ENCODE measurements at regions not wholly inside any gene's neighbourhood (a gene's known extent, or its start where the extent isn't known, plus 50 kb on each side); places are given as distances from the start of the nearest gene placed in this dataset.

DNA sequence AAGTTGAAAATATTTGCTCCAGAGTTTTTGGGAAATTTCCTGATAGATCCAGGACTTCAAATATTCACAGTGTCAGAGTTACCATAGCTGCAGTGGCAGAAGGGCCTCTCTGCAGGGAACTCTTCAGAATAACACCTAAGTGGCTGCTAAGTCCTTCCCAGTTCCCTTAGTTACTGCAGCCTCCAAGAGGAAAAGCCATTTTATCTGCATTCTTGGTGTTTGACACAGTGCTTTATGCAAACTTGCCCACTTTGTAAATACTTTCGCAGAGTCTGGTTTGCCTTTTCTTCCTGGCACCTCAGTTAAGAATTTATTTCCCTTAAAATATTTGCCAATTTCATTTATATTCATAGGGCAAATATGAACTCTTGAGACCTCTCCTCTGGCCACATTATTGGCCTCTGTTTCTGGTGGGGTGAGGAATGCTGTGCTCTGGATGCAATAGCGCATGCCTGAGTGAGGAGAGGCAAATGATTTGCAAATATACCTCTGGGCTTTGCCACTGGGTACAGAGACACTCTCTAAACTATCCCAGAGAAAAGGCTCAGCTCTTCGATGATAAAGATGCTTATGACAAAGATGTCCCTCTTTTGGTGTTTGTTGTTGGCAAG lies 566.3 kb upstream of the NR3C2 start:
- H3K36me3 Mint-ChIP-seq (ENCODE audit: low read depth): no peaks in the 10 kb centered on the region
- no peak for DNase-seq
- peaks cover 12% of the 10 kb centered on the region for H3K9me3 Mint-ChIP-seq
- no peak overlapping the region for H3K27ac Mint-ChIP-seq
- no peak overlapping the region for H3K4me3 Mint-ChIP-seq
- H3K4me1 Mint-ChIP-seq: peaks cover 6% of the 10 kb centered on the region
- H3K27me3 Mint-ChIP-seq (ENCODE audit: low read depth, poor library complexity): peaks cover 4% of the 10 kb centered on the region
- no peak for TF ChIP-seq CTCF (IDR thresholded peaks at IDR 0.05)

DNA sequence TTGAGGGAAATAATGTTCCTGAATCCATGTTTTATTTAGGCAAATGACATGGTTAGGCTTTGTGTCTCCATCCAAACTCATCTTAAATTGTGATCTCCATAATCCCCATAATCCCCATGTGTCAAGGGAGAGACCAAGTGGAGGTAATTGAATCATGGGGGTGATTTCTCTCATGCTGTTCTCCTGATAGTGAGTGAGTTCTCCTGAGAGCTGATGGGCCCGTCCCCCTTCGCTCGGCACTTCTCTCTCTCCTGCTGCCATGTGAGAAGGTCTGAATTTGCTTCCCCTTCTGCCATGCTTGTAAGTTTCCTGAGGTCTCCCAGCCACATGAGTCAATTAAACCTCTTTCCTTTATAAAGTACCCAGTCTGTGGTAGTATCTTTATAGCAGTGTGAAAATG lies 563.0 kb upstream of the NR3C2 start:
- no peak for TF ChIP-seq CTCF (IDR thresholded peaks at IDR 0.05)
- peaks cover 4% of the 10 kb centered on the region for H3K27me3 Mint-ChIP-seq (ENCODE audit: low read depth, poor library complexity)
- H3K4me3 Mint-ChIP-seq: no peak overlapping the region
- no peaks in the 10 kb centered on the region for H3K36me3 Mint-ChIP-seq (ENCODE audit: low read depth)
- H3K4me1 Mint-ChIP-seq: no peaks in the 10 kb centered on the region
- H3K9me3 Mint-ChIP-seq: no peaks in the 10 kb centered on the region
- DNase-seq: no peak
- H3K27ac Mint-ChIP-seq: no peak overlapping the region

DNA sequence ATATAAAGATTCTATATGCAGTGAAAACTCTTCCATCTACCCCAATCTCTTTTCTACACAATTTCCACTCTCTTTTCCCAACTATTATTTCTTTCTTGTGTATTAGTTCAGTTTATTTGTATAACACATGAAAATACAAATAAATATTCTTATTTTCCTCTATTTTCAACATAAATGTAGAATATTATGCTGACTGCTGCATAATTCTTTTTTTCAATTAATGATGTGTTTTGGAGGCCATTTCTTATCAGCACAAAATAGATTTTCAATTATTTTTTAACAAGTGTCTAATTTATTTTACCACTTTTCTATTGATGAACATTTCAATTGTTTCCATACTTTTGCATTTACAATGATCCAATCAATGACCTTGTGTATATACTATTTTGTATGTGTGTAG lies 557.7 kb upstream of the NR3C2 start:
- Mint-ChIP-seq H3K27ac (no peak overlapping the region), H3K36me3 (ENCODE audit: low read depth) (no peaks in the 10 kb centered on the region), H3K4me1 (no peaks in the 10 kb centered on the region), H3K4me3 (no peak overlapping the region), H3K9me3 (no peaks in the 10 kb centered on the region), H3K27me3 (ENCODE audit: low read depth, poor library complexity) (no peaks in the 10 kb centered on the region)
- TF ChIP-seq CTCF (IDR thresholded peaks at IDR 0.05): no peak
- no peak for DNase-seq

GRCh38 chr4:148998719-148999118 lies 556.5 kb upstream of the NR3C2 start:
- no peak for DNase-seq
- Mint-ChIP-seq H3K27ac (no peak overlapping the region), H3K36me3 (ENCODE audit: low read depth) (no peaks in the 10 kb centered on the region), H3K27me3 (ENCODE audit: low read depth, poor library complexity) (no peaks in the 10 kb centered on the region), H3K9me3 (no peaks in the 10 kb centered on the region), H3K4me1 (no peaks in the 10 kb centered on the region), H3K4me3 (no peak overlapping the region)
- peak; percentile 30 for TF ChIP-seq CTCF (IDR thresholded peaks at IDR 0.05)

DNA sequence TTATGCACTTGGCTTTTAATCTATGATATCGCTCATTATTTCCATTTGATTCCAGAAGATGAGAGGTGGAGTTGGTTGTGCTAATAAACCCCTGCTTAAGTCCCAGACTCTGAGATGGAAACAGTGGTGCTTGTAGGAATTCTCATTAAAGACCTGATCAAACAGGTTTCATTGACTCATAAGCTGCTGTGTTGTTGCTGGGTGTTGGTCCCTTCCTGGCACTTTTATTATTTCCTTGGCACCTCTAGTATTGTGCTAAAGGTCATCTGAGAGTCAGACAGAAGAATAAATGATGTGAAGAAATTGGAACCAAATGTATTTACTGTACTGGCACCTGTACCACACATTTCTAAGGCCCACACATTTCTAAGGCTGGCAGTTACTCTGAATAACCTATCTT lies 544.7 kb upstream of the NR3C2 start:
- DNase-seq: no peak
- H3K4me3 Mint-ChIP-seq: no peak overlapping the region
- H3K27me3 Mint-ChIP-seq (ENCODE audit: low read depth, poor library complexity): no peaks in the 10 kb centered on the region
- H3K27ac Mint-ChIP-seq: no peak overlapping the region
- peaks cover 6% of the 10 kb centered on the region for H3K9me3 Mint-ChIP-seq
- H3K36me3 Mint-ChIP-seq (ENCODE audit: low read depth): no peaks in the 10 kb centered on the region
- peaks cover 17% of the 10 kb centered on the region for H3K4me1 Mint-ChIP-seq
- no peak for TF ChIP-seq CTCF (IDR thresholded peaks at IDR 0.05)

DNA sequence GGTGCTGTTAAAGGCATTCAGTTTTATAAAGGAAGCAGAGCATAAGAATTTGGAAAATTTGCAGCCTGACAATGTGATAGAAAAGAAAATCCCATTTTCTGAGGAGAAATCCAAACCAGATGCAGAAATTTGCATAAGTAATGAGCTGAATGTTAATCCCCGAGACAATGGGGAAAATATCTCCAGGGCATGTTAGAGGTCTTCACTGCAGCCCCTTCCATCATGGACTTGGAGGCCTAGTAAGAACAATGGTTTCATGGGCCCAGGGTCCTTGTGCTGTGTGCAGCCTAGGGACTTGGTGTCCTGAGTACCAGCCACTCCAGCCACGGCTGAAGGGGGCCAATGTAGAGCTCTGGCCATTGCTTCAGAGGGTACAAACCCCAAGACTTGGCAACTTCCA lies 542.7 kb upstream of the NR3C2 start:
- Mint-ChIP-seq H3K4me1 (peaks cover 17% of the 10 kb centered on the region), H3K36me3 (ENCODE audit: low read depth) (no peaks in the 10 kb centered on the region), H3K9me3 (peaks cover 6% of the 10 kb centered on the region), H3K4me3 (no peak overlapping the region), H3K27me3 (ENCODE audit: low read depth, poor library complexity) (no peaks in the 10 kb centered on the region), H3K27ac (no peak overlapping the region)
- no peak for DNase-seq
- TF ChIP-seq CTCF (IDR thresholded peaks at IDR 0.05): no peak

All from nephron progenitor cell (in vitro differentiated cells).